Natural killer cell treated with Interleukin-12 subunit alpha and Interleukin-12 subunit beta and Interleukin-15 and Interleukin-18, amount 100 ng/mL, for 72 hours (primary cell): ENCODE measurements at regions not wholly inside any gene's neighbourhood (a gene's known extent, or its start where the extent isn't known, plus 50 kb on each side); places are given as distances from the start of the nearest gene placed in this dataset.

ENCODE experiments used
- ATAC-seq, 2 donors: fragments of 150-1000 bp; cut with Tn5 transposase in 1 of 2; sonication (Bioruptor Pico), chemical (Tn5 transposase) in 1 of 2; 2 replicates each; pipeline ENCODE4 v1.10.0; 2021
- DNase-seq: peaks from one replicate; pipeline ENCODE4 v3.0.0; 2022; ENCODE audit warnings: low spot score
- H3K27ac Mint-ChIP-seq, 2 donors: 1 replicate in 1 of 2; 2 replicates in 1 of 2; pipeline ENCODE4 v1.8.0; 2022; ENCODE audit warnings: mixed read lengths in 2 of 2, mild to moderate bottlenecking in 1 of 2, moderate library complexity in 1 of 2
- H3K27me3 Mint-ChIP-seq, 2 donors: 1 replicate in 1 of 2; 2 replicates in 1 of 2; pipeline ENCODE4 v1.8.0; 2022; ENCODE audit warnings: mixed read lengths in 2 of 2
- H3K36me3 Mint-ChIP-seq: one replicate; pipeline ENCODE4 v1.8.0; 2022; ENCODE audit warnings: mixed read lengths
- H3K4me1 Mint-ChIP-seq, 2 donors: 1 replicate in 1 of 2; 2 replicates in 1 of 2; pipeline ENCODE4 v1.8.0; 2022; ENCODE audit warnings: low read depth in 2 of 2, mixed read lengths in 2 of 2, mild to moderate bottlenecking in 1 of 2
- H3K4me3 Mint-ChIP-seq: one replicate; pipeline ENCODE4 v1.8.0; 2022; ENCODE audit warnings: mixed read lengths
- H3K9me3 Mint-ChIP-seq: 2 replicates; pipeline ENCODE4 v1.8.0; 2022; ENCODE audit warnings: mixed read lengths

GRCh38 chr2:18993756-18994338, 364.6 kb downstream of the OSR1 start:
- H3K4me3 Mint-ChIP-seq: no peak overlapping the region
- no peak for ATAC-seq
- no peak for DNase-seq
- peaks cover 8% of the 10 kb centered on the region for H3K9me3 Mint-ChIP-seq
- no peaks in the 10 kb centered on the region for H3K4me1 Mint-ChIP-seq
- H3K27ac Mint-ChIP-seq: no peak overlapping the region
- no peaks in the 10 kb centered on the region for H3K27me3 Mint-ChIP-seq
- H3K36me3 Mint-ChIP-seq: peaks cover 4% of the 10 kb centered on the region

- peak in 1 of 2 donors; percentile 17 for ATAC-seq
- Mint-ChIP-seq H3K9me3 (peaks cover 4% of the 10 kb centered on the region), H3K4me1 (no peaks in the 10 kb centered on the region), H3K27ac (no peak overlapping the region), H3K36me3 (peaks cover 4% of the 10 kb centered on the region), H3K4me3 (no peak overlapping the region), H3K27me3 (no peaks in the 10 kb centered on the region)
- no peak for DNase-seq
Observed at GRCh38 chr2:18991177-18992168, 366.9 kb downstream of the OSR1 start.

GRCh38 chr2:18988631-18989232, 369.7 kb downstream of the OSR1 start:
- DNase-seq (no peak), ATAC-seq (no peak)
- Mint-ChIP-seq H3K4me3 (no peak overlapping the region), H3K27ac (no peak overlapping the region), H3K4me1 (no peaks in the 10 kb centered on the region), H3K27me3 (no peaks in the 10 kb centered on the region), H3K36me3 (peaks cover 5% of the 10 kb centered on the region), H3K9me3 (peaks cover 3% of the 10 kb centered on the region)

- Mint-ChIP-seq H3K9me3 (peaks cover 3% of the 10 kb centered on the region), H3K4me3 (no peak overlapping the region), H3K4me1 (no peaks in the 10 kb centered on the region), H3K27ac (no peak overlapping the region), H3K27me3 (no peaks in the 10 kb centered on the region), H3K36me3 (peaks cover 5% of the 10 kb centered on the region)
- no peak for ATAC-seq
- DNase-seq: no peak
Observed at GRCh38 chr2:18987592-18988073, 370.8 kb downstream of the OSR1 start.

- H3K27me3 Mint-ChIP-seq: no peaks in the 10 kb centered on the region
- peaks cover 5% of the 10 kb centered on the region for H3K36me3 Mint-ChIP-seq
- peaks cover 3% of the 10 kb centered on the region for H3K9me3 Mint-ChIP-seq
- DNase-seq (no peak), ATAC-seq (no peak)
- no peak overlapping the region for H3K27ac Mint-ChIP-seq
- H3K4me3 Mint-ChIP-seq: no peak overlapping the region
- no peaks in the 10 kb centered on the region for H3K4me1 Mint-ChIP-seq
Observed at GRCh38 chr2:18987016-18987415, 371.4 kb downstream of the OSR1 start.

- Mint-ChIP-seq H3K27ac (no peak overlapping the region), H3K36me3 (peaks cover 5% of the 10 kb centered on the region), H3K4me1 (no peaks in the 10 kb centered on the region), H3K27me3 (no peaks in the 10 kb centered on the region), H3K9me3 (peaks cover 7% of the 10 kb centered on the region), H3K4me3 (no peak overlapping the region)
- DNase-seq (no peak), ATAC-seq (no peak)
Observed at GRCh38 chr2:18986046-18986445, 372.4 kb downstream of the OSR1 start.

GRCh38 chr2:18980786-18981430, 377.5 kb downstream of the OSR1 start:
- peaks cover 13% of the 10 kb centered on the region for H3K9me3 Mint-ChIP-seq
- DNase-seq: no peak
- H3K27ac Mint-ChIP-seq: no peak overlapping the region
- no peak overlapping the region for H3K4me3 Mint-ChIP-seq
- H3K36me3 Mint-ChIP-seq: peaks cover 8% of the 10 kb centered on the region
- no peaks in the 10 kb centered on the region for H3K27me3 Mint-ChIP-seq
- ATAC-seq: no peak
- H3K4me1 Mint-ChIP-seq: no peaks in the 10 kb centered on the region

- Mint-ChIP-seq H3K27ac (no peak overlapping the region), H3K4me3 (no peak overlapping the region), H3K9me3 (peaks cover 13% of the 10 kb centered on the region), H3K36me3 (peaks cover 8% of the 10 kb centered on the region), H3K27me3 (no peaks in the 10 kb centered on the region), H3K4me1 (no peaks in the 10 kb centered on the region)
- no peak for DNase-seq
- ATAC-seq: no peak
Observed at GRCh38 chr2:18980104-18980785, 378.2 kb downstream of the OSR1 start.

GRCh38 chr2:18977409-18977808, 381.0 kb downstream of the OSR1 start:
- no peak for DNase-seq
- Mint-ChIP-seq H3K36me3 (peaks cover 4% of the 10 kb centered on the region), H3K4me1 (no peaks in the 10 kb centered on the region), H3K27me3 (no peaks in the 10 kb centered on the region), H3K4me3 (no peak overlapping the region), H3K27ac (no peak overlapping the region), H3K9me3 (peaks cover 14% of the 10 kb centered on the region)
- no peak for ATAC-seq

GRCh38 chr2:18976168-18976961, 382.1 kb downstream of the OSR1 start:
- no peak for ATAC-seq
- no peak for DNase-seq
- Mint-ChIP-seq H3K27me3 (no peaks in the 10 kb centered on the region), H3K36me3 (peaks cover 4% of the 10 kb centered on the region), H3K27ac (no peak overlapping the region), H3K4me1 (no peaks in the 10 kb centered on the region), H3K4me3 (no peak overlapping the region), H3K9me3 (peaks cover 13% of the 10 kb centered on the region)

- H3K27ac Mint-ChIP-seq: no peak overlapping the region
Observed at GRCh38 chr2:18975506-18976167, 382.8 kb downstream of the OSR1 start.

GRCh38 chr2:18971628-18972027, 382.3 kb upstream of the NT5C1B start:
- H3K27ac Mint-ChIP-seq: no peak overlapping the region
- peaks cover 25% of the 10 kb centered on the region for H3K9me3 Mint-ChIP-seq
- H3K4me1 Mint-ChIP-seq: no peaks in the 10 kb centered on the region
- peaks cover 4% of the 10 kb centered on the region for H3K36me3 Mint-ChIP-seq
- no peak overlapping the region for H3K4me3 Mint-ChIP-seq
- no peak for ATAC-seq
- DNase-seq: no peak
- H3K27me3 Mint-ChIP-seq: no peaks in the 10 kb centered on the region

More at GRCh38 chr2:18975506-18976167, 382.8 kb downstream of the OSR1 start:
- ATAC-seq: no peak
- no peak for DNase-seq
- peaks cover 4% of the 10 kb centered on the region for H3K36me3 Mint-ChIP-seq
- peaks cover 11% of the 10 kb centered on the region for H3K9me3 Mint-ChIP-seq
- no peaks in the 10 kb centered on the region for H3K27me3 Mint-ChIP-seq
- no peak overlapping the region for H3K4me3 Mint-ChIP-seq
- no peaks in the 10 kb centered on the region for H3K4me1 Mint-ChIP-seq
